ENCODE measurements at regions not wholly inside any gene's neighbourhood (a gene's known extent, or its start where the extent isn't known, plus 50 kb on each side); places are given as distances from the start of the nearest gene placed in this dataset.

DNA sequence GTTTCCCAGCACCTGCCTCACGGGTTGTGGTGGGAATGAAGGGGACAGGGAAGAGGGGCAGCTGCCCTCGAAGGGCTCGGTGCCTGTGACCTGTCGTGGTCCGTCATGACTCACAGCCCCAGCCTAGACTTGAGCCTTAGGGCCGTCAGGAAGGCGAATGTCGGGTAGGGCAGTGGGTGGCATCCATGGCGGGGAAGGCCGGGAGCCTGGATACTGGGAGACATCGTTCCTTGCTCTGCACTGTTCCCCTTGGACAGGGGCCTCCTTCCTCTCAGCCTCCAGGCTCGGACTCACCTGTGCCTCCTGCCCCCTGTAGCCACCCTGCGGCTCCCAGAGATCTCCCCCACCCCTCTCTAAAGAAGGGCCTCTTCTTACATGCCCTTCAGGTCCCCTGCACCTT, 52.2 kb upstream of the APCDD1L start:
- Histone ChIP-seq H3K4me1 (ENCODE audit: control insufficient read depth, insufficient read depth, low read length) (no peaks in the 10 kb centered on the region), H3K9me3 (ENCODE audit: control insufficient read depth, low read length) (no peaks in the 10 kb centered on the region), H3K27me3 (ENCODE audit: control insufficient read depth, insufficient read depth, low read length, poor library complexity, severe bottlenecking) (no peaks in the 10 kb centered on the region), H3K4me3 (ENCODE audit: low read length) (no peak overlapping the region), H3K27ac (ENCODE audit: low read depth, low read length) (no peak overlapping the region), H3K36me3 (ENCODE audit: control insufficient read depth, insufficient read depth, low read length) (no peaks in the 10 kb centered on the region), H3K9ac (ENCODE audit: extremely low read depth, low read length, poor library complexity, severe bottlenecking) (no peak overlapping the region)
- Mint-ChIP-seq H3K27ac (no peak overlapping the region), H3K36me3 (ENCODE audit: low read depth) (peaks cover 6% of the 10 kb centered on the region), H3K27me3 (ENCODE audit: insufficient read depth) (no peaks in the 10 kb centered on the region), H3K4me3 (no peak overlapping the region), H3K9me3 (peaks cover 13% of the 10 kb centered on the region), H3K4me1 (no peaks in the 10 kb centered on the region)
- 92 to 97% methylated on average over 5 to 13 of the region's 13 CpGs for WGBS, 2 experiments (ENCODE audit: insufficient coverage in 1 of 2, insufficient read length in 1 of 2)
- no peak for DNase-seq
- TF ChIP-seq, protein P1, sequence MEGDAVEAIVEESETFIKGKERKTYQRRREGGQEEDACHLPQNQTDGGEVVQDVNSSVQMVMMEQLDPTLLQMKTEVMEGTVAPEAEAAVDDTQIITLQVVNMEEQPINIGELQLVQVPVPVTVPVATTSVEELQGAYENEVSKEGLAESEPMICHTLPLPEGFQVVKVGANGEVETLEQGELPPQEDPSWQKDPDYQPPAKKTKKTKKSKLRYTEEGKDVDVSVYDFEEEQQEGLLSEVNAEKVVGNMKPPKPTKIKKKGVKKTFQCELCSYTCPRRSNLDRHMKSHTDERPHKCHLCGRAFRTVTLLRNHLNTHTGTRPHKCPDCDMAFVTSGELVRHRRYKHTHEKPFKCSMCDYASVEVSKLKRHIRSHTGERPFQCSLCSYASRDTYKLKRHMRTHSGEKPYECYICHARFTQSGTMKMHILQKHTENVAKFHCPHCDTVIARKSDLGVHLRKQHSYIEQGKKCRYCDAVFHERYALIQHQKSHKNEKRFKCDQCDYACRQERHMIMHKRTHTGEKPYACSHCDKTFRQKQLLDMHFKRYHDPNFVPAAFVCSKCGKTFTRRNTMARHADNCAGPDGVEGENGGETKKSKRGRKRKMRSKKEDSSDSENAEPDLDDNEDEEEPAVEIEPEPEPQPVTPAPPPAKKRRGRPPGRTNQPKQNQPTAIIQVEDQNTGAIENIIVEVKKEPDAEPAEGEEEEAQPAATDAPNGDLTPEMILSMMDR (conservative IDR thresholded peaks at IDR 0.05), result no peak

- TF ChIP-seq, protein P1 (conservative IDR thresholded peaks at IDR 0.05), result no peak
- Mint-ChIP-seq H3K36me3 (ENCODE audit: low read depth) (peaks cover 6% of the 10 kb centered on the region), H3K9me3 (peaks cover 13% of the 10 kb centered on the region), H3K27ac (no peak overlapping the region), H3K4me3 (no peak overlapping the region), H3K4me1 (no peaks in the 10 kb centered on the region), H3K27me3 (ENCODE audit: insufficient read depth) (no peaks in the 10 kb centered on the region)
- H3K4me3 ChIP-seq (ENCODE audit: low read length), result no peak overlapping the region
- H3K27ac ChIP-seq (ENCODE audit: low read depth, low read length), result no peak overlapping the region
- 84 to 100% methylated on average over 2 to 6 of the region's 6 CpGs for WGBS, 2 experiments (ENCODE audit: insufficient coverage in 1 of 2, insufficient read length in 1 of 2)
- DNase-seq, result no peak
- no peaks in the 10 kb centered on the region for H3K36me3 ChIP-seq (ENCODE audit: control insufficient read depth, insufficient read depth, low read length)
- H3K4me1 ChIP-seq (ENCODE audit: control insufficient read depth, insufficient read depth, low read length), result no peaks in the 10 kb centered on the region
- H3K9me3 ChIP-seq (ENCODE audit: control insufficient read depth, low read length), result no peaks in the 10 kb centered on the region
- H3K27me3 ChIP-seq (ENCODE audit: control insufficient read depth, insufficient read depth, low read length, poor library complexity, severe bottlenecking), result no peaks in the 10 kb centered on the region
- no peak overlapping the region for H3K9ac ChIP-seq (ENCODE audit: extremely low read depth, low read length, poor library complexity, severe bottlenecking)
Measured at GRCh38 chr20:58566981-58567380, 51.8 kb upstream of the APCDD1L start.

DNA sequence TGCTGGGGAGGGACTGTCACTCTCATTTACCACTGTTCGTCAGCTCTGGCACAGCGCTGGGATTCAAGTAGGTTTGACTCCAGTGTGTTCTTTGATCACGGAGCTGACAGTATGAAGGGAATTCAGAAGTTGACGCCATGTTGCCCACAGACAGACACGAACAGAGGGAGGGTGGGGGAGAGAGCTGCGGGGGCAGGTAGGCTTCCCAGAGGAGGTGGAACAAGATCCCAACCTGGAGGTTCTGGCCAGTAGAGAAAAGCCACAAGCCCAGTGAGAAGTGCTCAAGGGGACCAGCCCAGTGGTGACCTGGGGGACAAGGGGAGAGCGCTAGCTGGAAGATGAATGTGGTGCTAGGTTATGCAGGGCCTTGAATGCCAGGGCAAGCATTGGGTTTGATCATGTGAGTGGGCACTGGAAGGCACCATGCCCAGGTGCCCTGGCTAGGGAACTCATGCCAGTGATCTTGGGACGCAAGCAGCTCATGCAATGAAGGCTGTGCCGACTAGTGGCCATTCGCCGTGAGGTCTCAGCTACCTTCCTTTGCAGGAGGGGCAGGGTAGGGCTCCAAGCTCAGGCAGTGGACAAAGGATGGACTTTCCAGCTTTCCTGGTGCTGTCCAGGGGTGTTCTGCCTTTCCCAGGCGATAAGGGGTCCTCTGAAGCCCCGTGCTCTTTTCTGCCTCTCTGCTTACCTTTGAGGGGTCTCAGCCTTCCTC, 50.4 kb upstream of the APCDD1L start:
- 94 to 95% methylated on average over 12 to 13 of the region's 13 CpGs for WGBS, 2 experiments (ENCODE audit: insufficient coverage in 1 of 2, insufficient read length in 1 of 2)
- Mint-ChIP-seq H3K36me3 (ENCODE audit: low read depth) (peaks cover 6% of the 10 kb centered on the region), H3K27me3 (ENCODE audit: insufficient read depth) (no peaks in the 10 kb centered on the region), H3K9me3 (peaks cover 13% of the 10 kb centered on the region), H3K4me3 (no peak overlapping the region), H3K27ac (no peak overlapping the region), H3K4me1 (no peaks in the 10 kb centered on the region)
- TF ChIP-seq, protein P1 (conservative IDR thresholded peaks at IDR 0.05), result no peak
- no peaks in the 10 kb centered on the region for H3K4me1 ChIP-seq (ENCODE audit: control insufficient read depth, insufficient read depth, low read length)
- H3K4me3 ChIP-seq (ENCODE audit: low read length), result no peak overlapping the region
- no peak overlapping the region for H3K9ac ChIP-seq (ENCODE audit: extremely low read depth, low read length, poor library complexity, severe bottlenecking)
- H3K27ac ChIP-seq (ENCODE audit: low read depth, low read length), result no peak overlapping the region
- H3K36me3 ChIP-seq (ENCODE audit: control insufficient read depth, insufficient read depth, low read length), result no peaks in the 10 kb centered on the region
- H3K27me3 ChIP-seq (ENCODE audit: control insufficient read depth, insufficient read depth, low read length, poor library complexity, severe bottlenecking), result no peaks in the 10 kb centered on the region
- DNase-seq, result no peak
- H3K9me3 ChIP-seq (ENCODE audit: control insufficient read depth, low read length), result no peaks in the 10 kb centered on the region

Measured in endodermal cell (in vitro differentiated cells).